K562 (cell line): ENCODE measurements at regions not wholly inside any gene's neighbourhood (a gene's known extent, or its start where the extent isn't known, plus 50 kb on each side); places are given as distances from the start of the nearest gene placed in this dataset.

ENCODE experiments used
- ATAC-seq: fragments of 200-7000 bp; cut with Tn5 transposase; 3 replicates; pipeline ENCODE4 v1.9.1; 2020; ENCODE audit warnings: moderate library complexity
- BruUV-seq: library from RNA; stranded (reverse); fragments of 400-500 nt; replicated peaks from 2 replicates; lab custom pipeline; 2021; lab: Mats Ljungman, UMichigan
- CTCF ChIA-PET: fragments of 300-600 bp; formaldehyde crosslinking; extraction: SDS; loops from one replicate; lab custom pipeline; 2021; ENCODE audit warnings: low intra/inter-chr PET ratio; lab: Yijun Ruan, JAX
- POLR2A ChIA-PET: fragments of 300-600, 350-650 bp; sonication (Branson Sonifier 250); formaldehyde crosslinking; extraction: SDS; loops from one replicate; lab custom pipeline; 2021; ENCODE audit warnings: antibody characterized with exemption, inconsistent platforms; lab: Yijun Ruan, JAX
- DNase-seq, 4 experiments: peaks; one replicate each; pipeline versions ENCODE4 v3.0.0 to v3.0.0-alpha.2; 2011 to 2018; ENCODE audit warnings: low spot score in 3 of 4, mixed read lengths in 3 of 4; ENCODE audit errors: extremely low read depth in 1 of 4
- FAIRE-seq: peaks from 2 replicates; lab custom pipeline; 2011; peaks lifted over from hg19 to GRCh38; lab: Jason Lieb, UNC
- H2AFZ ChIP-seq: 2 replicates; pipeline ENCODE4 v1.6.0; 2011; ENCODE audit warnings: low read depth, low read length, control low read depth, inconsistent platforms
- H3K27ac ChIP-seq: fragments of 200-600 bp; 3 replicates; pipeline ENCODE4 v1.8.0; 2011; ENCODE audit warnings: low read depth, mild to moderate bottlenecking, control low read depth, inconsistent platforms, low read length, moderate library complexity, mixed read lengths; ENCODE audit errors: extremely low read depth
- H3K27me3 ChIP-seq, 2 experiments: fragments of 300-600 bp in 1 of 2; 2 replicates in 1 of 2; 3 replicates in 1 of 2; pipeline versions ENCODE4 v1.6.0 to v1.8.0; 2011; ENCODE audit warnings: inconsistent platforms in 2 of 2, low read length in 2 of 2, mild to moderate bottlenecking in 1 of 2, mixed read lengths in 1 of 2, moderate library complexity in 1 of 2; ENCODE audit not compliant: control insufficient read depth in 2 of 2, insufficient read depth in 2 of 2
- H3K36me3 ChIP-seq: fragments of 300-600 bp; 3 replicates; pipeline ENCODE4 v1.8.0; 2011; ENCODE audit warnings: mild to moderate bottlenecking, low read length, inconsistent platforms; ENCODE audit not compliant: control insufficient read depth, insufficient read depth
- H3K4me1 ChIP-seq, 2 experiments: fragments of 200-600 bp in 1 of 2; replicated peaks in 1 of 2; 2 replicates in 1 of 2; 3 replicates in 1 of 2; pipeline versions ENCODE4 v1.5.1 to v1.8.0; 2011; ENCODE audit warnings: inconsistent platforms in 2 of 2, low read length in 2 of 2, mild to moderate bottlenecking in 1 of 2, mixed read lengths in 1 of 2, moderate library complexity in 1 of 2; ENCODE audit not compliant: control insufficient read depth in 2 of 2, insufficient read depth in 2 of 2
- H3K4me2 ChIP-seq: 2 replicates; pipeline ENCODE4 v1.6.1; 2011; ENCODE audit warnings: low read length, control low read depth, inconsistent platforms, mixed read lengths; ENCODE audit not compliant: insufficient read depth
- H3K4me3 ChIP-seq: fragments of 200-600 bp; sonication (generic), shearing (Covaris generic); 2 replicates; pipeline ENCODE4 v1.5.1; 2016; ENCODE audit warnings: control low read depth, inconsistent platforms
- H3K79me2 ChIP-seq: fragments of 200-600 bp; 3 replicates; pipeline ENCODE4 v1.8.0; 2011; ENCODE audit warnings: low read length, inconsistent platforms; ENCODE audit not compliant: control insufficient read depth, insufficient read depth
- H3K9ac ChIP-seq, 2 experiments: 2 replicates each; pipeline versions ENCODE4 v1.6.0 to v1.6.1; 2011; ENCODE audit warnings: low read depth in 2 of 2, low read length in 2 of 2, control low read depth in 1 of 2, inconsistent platforms in 1 of 2, mild to moderate bottlenecking in 1 of 2, mixed read lengths in 1 of 2; ENCODE audit not compliant: insufficient read depth in 1 of 2
- H3K9me1 ChIP-seq: one replicate; pipeline ENCODE4 v1.6.0; 2011; ENCODE audit warnings: inconsistent platforms, mild to moderate bottlenecking, low read length, moderate library complexity; ENCODE audit not compliant: control insufficient read depth, insufficient read depth
- H3K9me3 ChIP-seq: replicated peaks from 2 replicates; pipeline ENCODE4 v1.5.1; 2011; ENCODE audit warnings: low read depth, low read length, inconsistent platforms; ENCODE audit not compliant: control insufficient read depth, insufficient read depth
- H4K20me1 ChIP-seq: replicated peaks from 2 replicates; pipeline ENCODE4 v1.6.1; 2011; ENCODE audit warnings: low read length, inconsistent platforms, mixed read lengths; ENCODE audit not compliant: control insufficient read depth, insufficient read depth
- NBN ChIP-seq: fragments of 450-650 bp; IDR thresholded peaks from 2 replicates; pipeline ENCODE4 v1.6.1; 2016; ENCODE audit warnings: low read depth, mild to moderate bottlenecking
- PPARD ChIP-seq: fragments of 250-450 bp; sonication (Bioruptor Pico); IDR thresholded peaks from 2 replicates; pipeline ENCODE4 v1.8.0; 2022; ENCODE audit warnings: inconsistent platforms, mild to moderate bottlenecking, moderate library complexity
- ZNF408 ChIP-seq: fragments of 250-450 bp; sonication (Bioruptor Pico); IDR thresholded peaks from 2 replicates; pipeline ENCODE4 v1.4.0; 2020; ENCODE audit warnings: low read depth, mild to moderate bottlenecking, moderate library complexity
- ZNF561 ChIP-seq: fragments of 450-650 bp; formaldehyde crosslinking; conservative IDR thresholded peaks from 2 replicates; pipeline ENCODE4 v1.4.0; 2020; ENCODE audit warnings: mild to moderate bottlenecking, moderate library complexity
- WGBS: fragments of 100-300 bp; shearing (Covaris generic); methylation state at CpG from one replicate; pipeline ENCODE4 v1.1.6; 2016; ENCODE audit warnings: low coverage, mixed read lengths; ENCODE audit not compliant: insufficient coverage; ENCODE audit errors: missing lambda C conversion rate; 5-methylcytosine and 5-hydroxymethylcytosine counted together
- in situ Hi-C: fragments of 300-500 bp; cut with MboI; formaldehyde crosslinking; loops from 4 replicates; pipeline ENCODE4 v1.15.0; 2018; ENCODE audit warnings: inconsistent platforms, mixed read lengths
- intact Hi-C: fragments of 100-400 bp; cut with micrococcal nuclease; formaldehyde crosslinking; loops from 2 replicates; pipeline ENCODE4 v1.14.2; 2022
- TF ChIP-seq, protein P1 (sequence below), 2 experiments: fragments of 450-650 bp; IDR thresholded peaks; 2 replicates each; pipeline ENCODE4 v1.6.1; 2016
- TF ChIP-seq, protein P2 (sequence below): fragments of 250-450 bp; sonication (Bioruptor Pico); IDR thresholded peaks from 2 replicates; pipeline ENCODE4 v1.5.0; 2021

DNA sequence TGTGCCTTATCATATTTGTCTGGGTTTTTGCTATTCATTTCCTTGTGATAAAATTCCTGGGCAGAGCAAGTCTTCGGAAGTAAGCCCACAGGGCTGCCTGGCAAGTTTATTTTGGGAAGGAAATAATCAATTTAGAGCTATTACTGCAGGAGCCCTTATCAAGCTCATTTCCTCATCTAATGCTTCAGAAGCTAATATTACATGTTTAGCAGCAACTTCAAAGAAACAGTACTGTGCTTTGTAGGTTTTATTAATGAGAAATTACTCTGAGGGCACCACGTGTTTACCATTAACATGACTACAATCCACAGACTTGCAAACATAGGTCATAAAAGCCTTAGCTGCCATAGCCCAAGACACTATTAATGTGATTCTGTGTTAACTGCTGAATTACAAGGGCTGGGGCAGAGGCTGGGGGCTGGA lies 540.0 kb downstream of the SPRY1 start:
- no peak overlapping the region for H3K4me3 ChIP-seq
- no peak overlapping the region for H3K27ac ChIP-seq
- no TSS peak for BruUV-seq
- no peak for ATAC-seq
- no peak overlapping the region for H3K4me2 ChIP-seq
- no peaks in the 10 kb centered on the region for H4K20me1 ChIP-seq
- intact Hi-C loops, result no loop called here
- no peak overlapping the region for H2AFZ ChIP-seq
- no peaks in the 10 kb centered on the region for H3K4me1 ChIP-seq
- no peaks in the 10 kb centered on the region for H3K9me1 ChIP-seq
- H3K27me3 ChIP-seq, result no peaks in the 10 kb centered on the region
- CTCF ChIA-PET, result no interaction called here
- no peaks in the 10 kb centered on the region for H3K79me2 ChIP-seq
- 0% methylated on average over 2 of the region's 2 CpGs for WGBS
- no peak for FAIRE-seq
- POLR2A ChIA-PET, result no interaction called here
- H3K9me3 ChIP-seq, result no peaks in the 10 kb centered on the region
- TF ChIP-seq, protein P1, sequence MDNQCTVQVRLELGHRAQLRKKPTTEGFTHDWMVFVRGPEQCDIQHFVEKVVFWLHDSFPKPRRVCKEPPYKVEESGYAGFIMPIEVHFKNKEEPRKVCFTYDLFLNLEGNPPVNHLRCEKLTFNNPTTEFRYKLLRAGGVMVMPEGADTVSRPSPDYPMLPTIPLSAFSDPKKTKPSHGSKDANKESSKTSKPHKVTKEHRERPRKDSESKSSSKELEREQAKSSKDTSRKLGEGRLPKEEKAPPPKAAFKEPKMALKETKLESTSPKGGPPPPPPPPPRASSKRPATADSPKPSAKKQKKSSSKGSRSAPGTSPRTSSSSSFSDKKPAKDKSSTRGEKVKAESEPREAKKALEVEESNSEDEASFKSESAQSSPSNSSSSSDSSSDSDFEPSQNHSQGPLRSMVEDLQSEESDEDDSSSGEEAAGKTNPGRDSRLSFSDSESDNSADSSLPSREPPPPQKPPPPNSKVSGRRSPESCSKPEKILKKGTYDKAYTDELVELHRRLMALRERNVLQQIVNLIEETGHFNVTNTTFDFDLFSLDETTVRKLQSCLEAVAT (IDR thresholded peaks at IDR 0.05), result no peak
- TF ChIP-seq, protein P2, sequence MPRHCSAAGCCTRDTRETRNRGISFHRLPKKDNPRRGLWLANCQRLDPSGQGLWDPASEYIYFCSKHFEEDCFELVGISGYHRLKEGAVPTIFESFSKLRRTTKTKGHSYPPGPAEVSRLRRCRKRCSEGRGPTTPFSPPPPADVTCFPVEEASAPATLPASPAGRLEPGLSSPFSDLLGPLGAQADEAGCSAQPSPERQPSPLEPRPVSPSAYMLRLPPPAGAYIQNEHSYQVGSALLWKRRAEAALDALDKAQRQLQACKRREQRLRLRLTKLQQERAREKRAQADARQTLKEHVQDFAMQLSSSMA, result no peak
- no peak for TF ChIP-seq PPARD
- TF ChIP-seq NBN, result no peak
- TF ChIP-seq ZNF561, result no peak
- no peak for TF ChIP-seq ZNF408 (CRISPR knock-in tag)
- no peak overlapping the region for H3K9ac ChIP-seq
- no peak for DNase-seq
- no peaks in the 10 kb centered on the region for H3K36me3 ChIP-seq
- in situ Hi-C loops, result no loop called here
